GM21717 (cell line): ENCODE measurements at regions not wholly inside any gene's neighbourhood (a gene's known extent, or its start where the extent isn't known, plus 50 kb on each side); places are given as distances from the start of the nearest gene placed in this dataset.

Experiments
- ATAC-seq: cut with Tn5 transposase; IDR thresholded peaks from one replicate; pipeline ENCODE4 v1.9.1; 2021; ENCODE audit warnings: mild to moderate bottlenecking, moderate library complexity; ENCODE audit not compliant: unreplicated experiment

GRCh38 chr2:173761603-173762119 lies 203.5 kb downstream of the SP3 start:
- ATAC-seq, result no peak

GRCh38 chr2:173762221-173762620 lies 203.0 kb downstream of the SP3 start:
- ATAC-seq, result no peak

GRCh38 chr2:173762864-173763263 lies 202.3 kb downstream of the SP3 start:
- ATAC-seq, result no peak

GRCh38 chr2:173763641-173764040 lies 201.5 kb downstream of the SP3 start:
- ATAC-seq, result no peak

GRCh38 chr2:173764094-173764493 lies 201.1 kb downstream of the SP3 start:
- ATAC-seq, result no peak

- ATAC-seq, result no peak
These were observed 198.5 kb downstream of the SP3 start for GRCh38 chr2:173766537-173767289.

GRCh38 chr2:173770947-173771678 lies 194.1 kb downstream of the SP3 start:
- no peak for ATAC-seq

GRCh38 chr2:173772205-173772604 lies 193.0 kb downstream of the SP3 start:
- ATAC-seq, result no peak

- ATAC-seq, result no peak
These were observed 192.1 kb downstream of the SP3 start for GRCh38 chr2:173773076-173773475.

GRCh38 chr2:173775440-173775839 lies 189.7 kb downstream of the SP3 start:
- no peak for ATAC-seq

- no peak for ATAC-seq
These were observed 182.5 kb downstream of the SP3 start for GRCh38 chr2:173782681-173783080.

- ATAC-seq, result no peak
These were observed 181.8 kb downstream of the SP3 start for GRCh38 chr2:173783382-173783781.

- no peak for ATAC-seq
These were observed 179.4 kb downstream of the SP3 start for GRCh38 chr2:173785813-173786212.

GRCh38 chr2:173791502-173791901 lies 173.7 kb downstream of the SP3 start:
- ATAC-seq, result no peak

GRCh38 chr2:173792166-173792565 lies 173.0 kb downstream of the SP3 start:
- no peak for ATAC-seq

- ATAC-seq, result no peak
These were observed 172.4 kb downstream of the SP3 start for GRCh38 chr2:173792741-173793140.

GRCh38 chr2:173793709-173794565 lies 171.2 kb downstream of the SP3 start:
- no peak for ATAC-seq

- no peak for ATAC-seq
These were observed 167.4 kb downstream of the SP3 start for GRCh38 chr2:173797586-173798263.

- ATAC-seq, result no peak
These were observed 162.7 kb downstream of the SP3 start for GRCh38 chr2:173802518-173802917.

- ATAC-seq, result no peak
These were observed 161.7 kb downstream of the SP3 start for GRCh38 chr2:173803449-173803848.

GRCh38 chr2:173806761-173807160 lies 158.4 kb downstream of the SP3 start:
- no peak for ATAC-seq
